ENCODE measurements at regions not wholly inside any gene's neighbourhood (a gene's known extent, or its start where the extent isn't known, plus 50 kb on each side); places are given as distances from the start of the nearest gene placed in this dataset.

DNA sequence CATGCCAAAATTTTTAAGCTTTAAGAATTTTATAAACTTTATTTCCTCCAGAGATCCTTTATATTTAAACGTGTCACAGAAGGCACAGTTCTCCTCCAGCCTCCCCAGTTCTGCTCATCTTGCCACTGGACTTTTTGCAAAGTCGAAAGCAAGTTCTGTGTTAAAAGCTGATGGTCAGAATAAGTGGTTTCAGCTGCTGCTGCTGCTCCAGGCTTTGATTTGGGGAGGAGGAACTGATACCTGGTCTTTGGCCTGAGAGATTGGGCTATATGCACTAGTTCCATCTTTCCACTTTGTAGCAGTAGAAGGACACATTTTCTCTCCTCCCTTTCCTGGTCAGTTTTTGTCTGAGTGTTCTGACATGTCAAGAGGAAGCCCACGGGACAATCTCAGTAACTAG, 435.9 kb upstream of the PHF14 start:
- no peaks in the 10 kb centered on the region for H3K4me1 ChIP-seq (ENCODE audit: control insufficient read depth, low read depth, low read length)
- H3K4me3 ChIP-seq (ENCODE audit: low read length), result no peak overlapping the region
- H3K27ac ChIP-seq (ENCODE audit: low read length), result no peak overlapping the region

DNA sequence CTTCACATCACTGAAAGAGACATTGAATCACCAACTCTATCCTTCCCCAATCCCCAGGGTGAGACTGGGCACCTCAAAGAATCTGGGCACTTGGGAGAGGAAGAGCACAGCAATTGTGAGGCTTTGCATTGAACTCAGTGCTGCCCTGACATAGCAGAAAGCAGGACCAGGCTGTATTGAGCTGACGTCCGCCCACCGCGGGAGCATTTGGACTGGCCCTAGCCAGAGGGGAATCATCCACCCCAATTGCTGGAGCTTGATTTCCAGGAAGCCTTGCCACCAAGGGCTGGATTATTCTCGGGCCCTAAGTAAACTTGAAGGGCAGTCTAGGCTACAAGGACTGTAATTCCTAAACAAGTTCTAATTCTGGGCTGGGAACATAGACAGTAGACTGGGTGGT, 416.3 kb upstream of the PHF14 start:
- Histone ChIP-seq H3K9ac (ENCODE audit: low read length) (no peak overlapping the region), H3K4me3 (ENCODE audit: low read length) (no peak overlapping the region), H3K4me1 (ENCODE audit: control insufficient read depth, low read depth, low read length) (peaks cover 5% of the 10 kb centered on the region), H3K27ac (ENCODE audit: low read length) (no peak overlapping the region), H3K9me3 (ENCODE audit: control insufficient read depth, low read depth, low read length) (no peaks in the 10 kb centered on the region), H3K36me3 (ENCODE audit: control insufficient read depth, low read depth, low read length) (no peaks in the 10 kb centered on the region), H3K27me3 (ENCODE audit: control insufficient read depth, insufficient read depth, low read length) (no peaks in the 10 kb centered on the region)

More for the DNA sequence above, 435.9 kb upstream of the PHF14 start:
- Histone ChIP-seq H3K9me3 (ENCODE audit: control insufficient read depth, low read depth, low read length) (peaks cover 4% of the 10 kb centered on the region), H3K9ac (ENCODE audit: low read length) (no peak overlapping the region), H3K36me3 (ENCODE audit: control insufficient read depth, low read depth, low read length) (no peaks in the 10 kb centered on the region), H3K27me3 (ENCODE audit: control insufficient read depth, insufficient read depth, low read length) (no peaks in the 10 kb centered on the region)

DNA sequence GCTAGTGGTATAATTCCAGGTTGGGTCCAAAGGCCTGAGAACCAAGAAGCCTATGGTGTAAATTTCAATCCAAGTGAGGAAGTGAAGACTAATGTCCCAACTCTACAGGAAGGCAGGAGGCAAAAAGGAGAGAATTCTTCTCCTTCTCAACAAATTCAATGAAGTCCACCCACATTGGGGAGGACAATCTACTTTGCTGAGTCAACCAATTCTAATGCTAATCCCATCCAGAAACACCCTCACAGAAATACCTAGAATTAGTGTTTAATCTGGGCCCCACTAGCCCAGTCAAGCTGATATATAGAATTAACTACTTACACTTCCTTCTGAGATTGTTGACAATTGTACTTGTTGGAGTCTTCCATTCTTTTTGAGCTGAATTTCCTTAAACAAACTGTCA, 413.2 kb upstream of the PHF14 start:
- H3K4me3 ChIP-seq (ENCODE audit: low read length), result no peak overlapping the region
- H3K36me3 ChIP-seq (ENCODE audit: control insufficient read depth, low read depth, low read length), result no peaks in the 10 kb centered on the region
- H3K4me1 ChIP-seq (ENCODE audit: control insufficient read depth, low read depth, low read length), result peaks cover 5% of the 10 kb centered on the region
- no peaks in the 10 kb centered on the region for H3K9me3 ChIP-seq (ENCODE audit: control insufficient read depth, low read depth, low read length)
- H3K27me3 ChIP-seq (ENCODE audit: control insufficient read depth, insufficient read depth, low read length), result no peaks in the 10 kb centered on the region
- no peak overlapping the region for H3K9ac ChIP-seq (ENCODE audit: low read length)
- no peak overlapping the region for H3K27ac ChIP-seq (ENCODE audit: low read length)

DNA sequence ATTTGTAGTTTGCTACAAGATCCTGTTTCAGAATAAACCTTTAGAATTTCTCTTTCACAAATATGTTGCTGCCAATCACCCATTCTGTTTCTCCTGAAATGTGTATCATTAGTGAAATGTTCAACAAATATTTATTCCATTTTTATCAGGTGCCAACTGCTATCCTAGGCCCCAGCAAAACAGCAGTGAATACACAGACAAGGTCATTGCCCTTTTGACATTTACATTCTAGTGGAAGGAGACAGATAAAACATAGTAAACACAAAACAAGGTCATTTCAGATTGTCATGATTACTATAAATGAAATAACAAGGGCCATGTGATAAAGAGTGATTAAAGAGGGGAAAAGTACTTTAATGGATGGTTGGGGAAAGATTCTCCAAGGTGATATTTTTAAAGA, 404.8 kb upstream of the PHF14 start:
- Histone ChIP-seq H3K4me1 (ENCODE audit: control insufficient read depth, low read depth, low read length) (no peaks in the 10 kb centered on the region), H3K9ac (ENCODE audit: low read length) (no peak overlapping the region), H3K27me3 (ENCODE audit: control insufficient read depth, insufficient read depth, low read length) (no peaks in the 10 kb centered on the region), H3K4me3 (ENCODE audit: low read length) (no peak overlapping the region), H3K36me3 (ENCODE audit: control insufficient read depth, low read depth, low read length) (no peaks in the 10 kb centered on the region), H3K9me3 (ENCODE audit: control insufficient read depth, low read depth, low read length) (no peaks in the 10 kb centered on the region), H3K27ac (ENCODE audit: low read length) (no peak overlapping the region)

DNA sequence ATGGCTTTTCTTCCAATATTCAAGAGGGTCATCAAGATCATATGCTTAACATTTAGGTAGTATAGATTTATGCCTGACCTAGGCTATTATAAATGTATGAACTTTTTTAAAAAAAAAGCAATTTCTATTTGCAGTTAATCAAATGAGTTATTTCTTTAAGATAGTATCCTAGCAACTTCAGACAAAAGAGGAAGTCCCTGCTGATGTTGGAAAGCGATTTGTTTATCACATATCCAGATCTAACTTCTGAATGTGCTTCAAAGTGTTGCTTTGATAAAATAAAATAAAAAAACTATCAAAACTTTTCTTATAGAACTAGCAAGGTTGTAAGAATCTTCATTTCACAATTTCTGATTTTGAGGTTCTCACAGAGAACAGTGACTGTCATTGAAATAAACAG, 401.9 kb upstream of the PHF14 start:
- Histone ChIP-seq H3K36me3 (ENCODE audit: control insufficient read depth, low read depth, low read length) (no peaks in the 10 kb centered on the region), H3K27ac (ENCODE audit: low read length) (no peak overlapping the region), H3K4me1 (ENCODE audit: control insufficient read depth, low read depth, low read length) (no peaks in the 10 kb centered on the region), H3K9ac (ENCODE audit: low read length) (no peak overlapping the region), H3K9me3 (ENCODE audit: control insufficient read depth, low read depth, low read length) (no peaks in the 10 kb centered on the region), H3K4me3 (ENCODE audit: low read length) (no peak overlapping the region), H3K27me3 (ENCODE audit: control insufficient read depth, insufficient read depth, low read length) (no peaks in the 10 kb centered on the region)

DNA sequence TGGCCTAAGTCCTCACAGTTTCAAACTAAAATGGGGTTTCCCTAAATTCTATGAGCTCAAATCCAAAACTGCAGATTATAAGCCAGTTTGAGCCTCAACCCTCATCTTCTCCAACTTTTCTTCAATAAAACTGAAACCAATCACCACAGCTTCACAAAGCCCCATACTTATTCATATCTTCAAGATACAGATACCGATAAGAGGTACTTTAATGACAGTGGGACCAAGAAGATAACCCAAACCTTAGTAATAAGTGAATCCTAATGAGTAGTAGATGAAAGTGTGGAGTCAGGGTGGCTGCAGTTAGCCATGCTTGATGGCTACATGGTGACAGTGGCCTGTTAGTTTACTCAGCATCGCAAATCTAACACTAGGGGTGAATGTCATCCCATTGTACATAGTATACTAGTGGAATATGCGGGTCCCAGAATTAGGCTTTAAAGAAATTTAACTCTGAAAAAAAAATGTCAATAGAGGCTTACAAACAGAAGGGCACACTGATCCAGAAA, 395.8 kb upstream of the PHF14 start:
- no peak overlapping the region for H3K9ac ChIP-seq (ENCODE audit: low read length)
- no peaks in the 10 kb centered on the region for H3K4me1 ChIP-seq (ENCODE audit: control insufficient read depth, low read depth, low read length)
- H3K4me3 ChIP-seq (ENCODE audit: low read length), result no peak overlapping the region
- H3K9me3 ChIP-seq (ENCODE audit: control insufficient read depth, low read depth, low read length), result no peaks in the 10 kb centered on the region
- H3K27ac ChIP-seq (ENCODE audit: low read length), result no peak overlapping the region
- no peaks in the 10 kb centered on the region for H3K36me3 ChIP-seq (ENCODE audit: control insufficient read depth, low read depth, low read length)
- H3K27me3 ChIP-seq (ENCODE audit: control insufficient read depth, insufficient read depth, low read length), result no peaks in the 10 kb centered on the region

DNA sequence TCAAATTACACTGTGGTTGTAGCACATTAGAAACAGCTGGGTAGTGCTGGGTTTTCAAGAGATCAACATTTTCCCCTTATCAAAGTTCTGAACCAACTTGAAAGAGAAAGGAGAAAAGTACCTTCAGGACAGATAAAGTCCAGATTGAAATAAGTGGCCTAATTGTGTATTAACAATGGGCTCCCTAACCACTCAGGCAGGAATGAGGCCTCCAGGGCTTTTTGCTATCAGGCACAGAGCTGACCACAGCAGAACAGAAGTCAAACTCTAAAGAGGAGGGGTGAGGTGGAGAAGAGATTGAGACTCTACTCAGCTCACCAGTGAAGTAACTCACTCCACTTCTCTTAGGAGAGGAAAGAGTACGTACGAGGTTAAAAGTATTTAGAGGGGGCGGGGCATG, 394.1 kb upstream of the PHF14 start:
- H3K27ac ChIP-seq (ENCODE audit: low read length), result no peak overlapping the region
- no peaks in the 10 kb centered on the region for H3K9me3 ChIP-seq (ENCODE audit: control insufficient read depth, low read depth, low read length)
- H3K27me3 ChIP-seq (ENCODE audit: control insufficient read depth, insufficient read depth, low read length), result no peaks in the 10 kb centered on the region
- no peak overlapping the region for H3K4me3 ChIP-seq (ENCODE audit: low read length)
- H3K36me3 ChIP-seq (ENCODE audit: control insufficient read depth, low read depth, low read length), result no peaks in the 10 kb centered on the region
- H3K4me1 ChIP-seq (ENCODE audit: control insufficient read depth, low read depth, low read length), result no peaks in the 10 kb centered on the region
- H3K9ac ChIP-seq (ENCODE audit: low read length), result no peak overlapping the region

DNA sequence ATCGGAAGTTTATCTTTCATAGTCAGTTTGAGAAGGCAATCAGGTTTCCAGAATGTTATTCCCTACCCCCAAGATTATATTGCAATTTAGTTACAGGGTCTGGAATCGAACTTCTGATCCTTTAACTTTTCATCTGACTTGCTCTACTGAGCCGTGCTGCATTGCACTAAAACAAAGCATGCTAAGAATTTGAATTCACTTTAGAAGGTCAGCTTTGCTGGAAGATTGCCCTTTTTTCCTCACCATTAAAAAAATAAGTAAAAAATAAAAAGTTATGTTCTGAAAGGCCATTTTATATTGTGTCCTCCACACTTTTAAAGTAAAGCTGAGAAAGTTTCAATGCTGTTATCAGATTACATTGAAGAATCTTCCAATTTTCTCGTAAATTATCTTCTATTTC, 388.8 kb upstream of the PHF14 start:
- H3K9me3 ChIP-seq (ENCODE audit: control insufficient read depth, low read depth, low read length), result no peaks in the 10 kb centered on the region
- H3K4me1 ChIP-seq (ENCODE audit: control insufficient read depth, low read depth, low read length), result no peaks in the 10 kb centered on the region
- no peak overlapping the region for H3K27ac ChIP-seq (ENCODE audit: low read length)
- no peaks in the 10 kb centered on the region for H3K36me3 ChIP-seq (ENCODE audit: control insufficient read depth, low read depth, low read length)
- H3K27me3 ChIP-seq (ENCODE audit: control insufficient read depth, insufficient read depth, low read length), result no peaks in the 10 kb centered on the region
- no peak overlapping the region for H3K4me3 ChIP-seq (ENCODE audit: low read length)
- H3K9ac ChIP-seq (ENCODE audit: low read length), result no peak overlapping the region

DNA sequence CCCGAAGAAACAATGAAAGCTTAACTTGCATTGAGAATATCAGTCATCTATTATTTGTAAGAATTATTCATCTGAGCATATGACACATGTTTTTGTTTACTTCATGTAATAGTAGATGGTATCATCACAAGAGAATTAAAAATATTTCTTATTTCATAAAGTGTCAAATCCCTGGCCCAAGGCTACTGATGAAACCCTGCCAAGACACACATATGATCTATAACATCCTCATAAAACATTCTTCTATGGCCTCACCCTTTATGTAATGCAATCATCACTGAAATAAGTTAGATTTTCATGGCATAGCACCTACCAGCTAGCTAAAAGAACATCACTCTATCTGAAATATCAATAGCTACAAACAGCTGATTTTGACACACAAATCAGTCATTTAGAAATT, 385.6 kb upstream of the PHF14 start:
- no peaks in the 10 kb centered on the region for H3K4me1 ChIP-seq (ENCODE audit: control insufficient read depth, low read depth, low read length)
- no peak overlapping the region for H3K27ac ChIP-seq (ENCODE audit: low read length)
- no peaks in the 10 kb centered on the region for H3K27me3 ChIP-seq (ENCODE audit: control insufficient read depth, insufficient read depth, low read length)
- H3K36me3 ChIP-seq (ENCODE audit: control insufficient read depth, low read depth, low read length), result no peaks in the 10 kb centered on the region
- no peak overlapping the region for H3K9ac ChIP-seq (ENCODE audit: low read length)
- peaks cover 3% of the 10 kb centered on the region for H3K9me3 ChIP-seq (ENCODE audit: control insufficient read depth, low read depth, low read length)
- H3K4me3 ChIP-seq (ENCODE audit: low read length), result no peak overlapping the region

DNA sequence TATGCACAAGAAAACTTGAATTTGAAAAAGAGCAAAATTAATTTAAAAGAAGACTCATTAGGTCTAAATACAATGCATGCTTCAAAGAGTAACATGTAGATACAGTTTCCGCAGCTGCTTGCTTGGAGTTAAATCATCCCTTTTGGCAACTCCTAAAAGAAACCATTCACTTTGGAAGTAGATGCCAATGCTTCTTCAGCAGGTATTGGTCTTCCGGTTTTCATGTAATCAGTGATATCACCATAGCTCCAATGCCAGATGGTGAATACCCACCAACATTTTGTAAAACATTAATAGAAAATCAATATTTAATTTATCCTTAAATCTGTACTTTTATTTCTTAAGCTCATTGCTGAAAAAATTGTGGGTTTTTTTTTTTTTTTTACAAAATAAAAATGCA, 381.1 kb upstream of the PHF14 start:
- Histone ChIP-seq H3K9me3 (ENCODE audit: control insufficient read depth, low read depth, low read length) (peaks cover 3% of the 10 kb centered on the region), H3K9ac (ENCODE audit: low read length) (no peak overlapping the region), H3K4me1 (ENCODE audit: control insufficient read depth, low read depth, low read length) (no peaks in the 10 kb centered on the region), H3K27ac (ENCODE audit: low read length) (no peak overlapping the region), H3K4me3 (ENCODE audit: low read length) (no peak overlapping the region), H3K27me3 (ENCODE audit: control insufficient read depth, insufficient read depth, low read length) (no peaks in the 10 kb centered on the region), H3K36me3 (ENCODE audit: control insufficient read depth, low read depth, low read length) (no peaks in the 10 kb centered on the region)

DNA sequence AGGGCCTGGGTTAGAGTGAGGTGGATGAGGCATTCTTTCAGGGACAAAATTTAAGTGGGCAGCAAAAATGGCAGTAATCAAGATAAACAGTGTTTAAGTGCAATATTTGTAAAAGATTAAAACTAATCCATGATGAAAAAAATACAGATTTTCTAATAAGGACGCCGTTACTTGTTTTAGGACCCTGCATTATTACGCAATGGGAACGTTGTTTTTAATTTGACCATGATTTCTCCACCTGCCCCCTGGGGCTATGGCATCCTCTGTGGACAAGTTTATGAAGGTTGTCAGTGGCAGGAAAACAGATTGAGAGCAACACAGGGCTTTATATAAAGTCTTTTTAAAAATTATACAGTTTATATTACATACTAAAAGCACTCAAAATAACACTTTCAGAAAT, 380.6 kb upstream of the PHF14 start:
- Histone ChIP-seq H3K4me3 (ENCODE audit: low read length) (no peak overlapping the region), H3K27me3 (ENCODE audit: control insufficient read depth, insufficient read depth, low read length) (no peaks in the 10 kb centered on the region), H3K9ac (ENCODE audit: low read length) (no peak overlapping the region), H3K27ac (ENCODE audit: low read length) (no peak overlapping the region), H3K4me1 (ENCODE audit: control insufficient read depth, low read depth, low read length) (no peaks in the 10 kb centered on the region), H3K9me3 (ENCODE audit: control insufficient read depth, low read depth, low read length) (peaks cover 3% of the 10 kb centered on the region), H3K36me3 (ENCODE audit: control insufficient read depth, low read depth, low read length) (no peaks in the 10 kb centered on the region)

DNA sequence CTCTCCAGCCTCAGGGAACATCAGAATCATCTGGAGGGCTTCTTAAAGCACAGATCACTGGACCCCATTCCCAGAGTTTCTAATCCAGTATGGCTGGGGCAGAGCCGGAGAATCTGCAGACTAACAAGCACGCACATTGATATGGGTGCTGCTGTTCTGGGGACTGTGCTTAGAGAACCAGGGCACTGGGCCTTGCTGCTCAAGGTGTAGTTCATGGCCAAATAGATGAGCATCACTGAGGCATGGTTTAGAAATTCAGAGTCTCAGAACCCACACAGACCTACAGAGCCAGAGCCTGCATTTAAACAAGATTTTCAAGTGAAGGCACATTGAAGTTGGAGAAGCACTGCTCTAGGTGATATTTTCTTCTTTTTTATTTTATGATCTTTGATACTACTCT, 376.8 kb upstream of the PHF14 start:
- no peaks in the 10 kb centered on the region for H3K27me3 ChIP-seq (ENCODE audit: control insufficient read depth, insufficient read depth, low read length)

More for the DNA sequence above, 376.8 kb upstream of the PHF14 start:
- Histone ChIP-seq H3K4me1 (ENCODE audit: control insufficient read depth, low read depth, low read length) (no peaks in the 10 kb centered on the region), H3K9ac (ENCODE audit: low read length) (no peak overlapping the region), H3K36me3 (ENCODE audit: control insufficient read depth, low read depth, low read length) (no peaks in the 10 kb centered on the region), H3K27ac (ENCODE audit: low read length) (no peak overlapping the region), H3K4me3 (ENCODE audit: low read length) (no peak overlapping the region), H3K9me3 (ENCODE audit: control insufficient read depth, low read depth, low read length) (no peaks in the 10 kb centered on the region)
